ENCODE measurements at regions not wholly inside any gene's neighbourhood (a gene's known extent, or its start where the extent isn't known, plus 50 kb on each side); places are given as distances from the start of the nearest gene placed in this dataset.

DNA sequence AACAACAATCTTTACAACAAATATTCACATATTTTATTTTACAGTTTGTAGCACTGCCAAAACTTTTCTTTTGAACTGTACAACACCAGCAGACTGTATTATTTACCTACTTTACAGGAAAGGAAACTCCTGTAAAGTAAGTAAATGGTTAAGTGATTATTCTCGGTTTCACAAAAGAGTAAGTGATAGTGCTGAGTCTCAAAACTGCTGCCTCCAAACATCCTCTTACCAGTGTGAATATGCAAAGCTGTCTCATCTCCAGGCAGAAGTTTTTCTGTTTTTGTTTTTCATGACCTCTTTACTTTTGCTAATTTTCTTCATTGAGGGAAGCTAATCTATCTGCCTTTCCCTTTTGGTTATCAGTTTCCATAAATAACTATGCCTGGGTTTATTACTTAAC is 286.7 kb downstream of the SRGAP2C start:
- H3K4me3 ChIP-seq (ENCODE audit: low read depth, low read length, poor library complexity, severe bottlenecking) = no peak overlapping the region
- no peak for TF ChIP-seq EZH2 (IDR thresholded peaks at IDR 0.05; ENCODE audit: borderline replicate concordance, low read depth, low read length, poor library complexity, severe bottlenecking)
- no peak for TF ChIP-seq CTCF (conservative IDR thresholded peaks at IDR 0.05; ENCODE audit: low read depth, low read length)
- POLR2A ChIA-PET (ENCODE audit: low non-redundant PET) = no interaction called here
- no peak overlapping the region for H3K27ac ChIP-seq (ENCODE audit: low read depth, low read length, poor library complexity, severe bottlenecking)
- intact Hi-C loops (cut with micrococcal nuclease; ENCODE audit: unreplicated experiment) = loop anchor here (5.0 kb wide), 1 partner anchor 86 kb away; no protein-coding TSS in a partner anchor
- no peak for DNase-seq (ENCODE audit: low spot score)
- no peaks in the 10 kb centered on the region for H3K9me3 ChIP-seq (ENCODE audit: low read depth, low read length, poor library complexity, severe bottlenecking)
- CTCF ChIA-PET = no interaction called here
- no TSS peak for BruUV-seq (replicated peaks)
- H3K36me3 ChIP-seq (ENCODE audit: insufficient read depth, low read length, poor library complexity, severe bottlenecking) = no peaks in the 10 kb centered on the region
- no peaks in the 10 kb centered on the region for H3K4me1 ChIP-seq (ENCODE audit: insufficient read depth, low read length, poor library complexity, severe bottlenecking)
- no peaks in the 10 kb centered on the region for H3K27me3 ChIP-seq (replicated peaks; ENCODE audit: insufficient read depth, low read depth, low read length, poor library complexity)

GRCh38 chr1:121472017-121472416 is 287.2 kb downstream of the SRGAP2C start:
- POLR2A ChIA-PET (ENCODE audit: low non-redundant PET) = no interaction called here
- no peak for DNase-seq (ENCODE audit: low spot score)
- no peaks in the 10 kb centered on the region for H3K4me1 ChIP-seq (ENCODE audit: insufficient read depth, low read length, poor library complexity, severe bottlenecking)
- no peak overlapping the region for H3K4me3 ChIP-seq (ENCODE audit: low read depth, low read length, poor library complexity, severe bottlenecking)
- intact Hi-C loops (cut with micrococcal nuclease; ENCODE audit: unreplicated experiment) = loop anchor here (5.0 kb wide), 1 partner anchor 85 kb away; no protein-coding TSS in a partner anchor
- H3K27ac ChIP-seq (ENCODE audit: low read depth, low read length, poor library complexity, severe bottlenecking) = no peak overlapping the region
- H3K9me3 ChIP-seq (ENCODE audit: low read depth, low read length, poor library complexity, severe bottlenecking) = no peaks in the 10 kb centered on the region
- H3K36me3 ChIP-seq (ENCODE audit: insufficient read depth, low read length, poor library complexity, severe bottlenecking) = no peaks in the 10 kb centered on the region
- CTCF ChIA-PET = no interaction called here
- BruUV-seq (replicated peaks) = no TSS peak
- no peak for TF ChIP-seq EZH2 (IDR thresholded peaks at IDR 0.05; ENCODE audit: borderline replicate concordance, low read depth, low read length, poor library complexity, severe bottlenecking)
- no peak for TF ChIP-seq CTCF (conservative IDR thresholded peaks at IDR 0.05; ENCODE audit: low read depth, low read length)
- H3K27me3 ChIP-seq (replicated peaks; ENCODE audit: insufficient read depth, low read depth, low read length, poor library complexity) = no peaks in the 10 kb centered on the region

- Histone ChIP-seq H3K36me3 (ENCODE audit: insufficient read depth, low read length, poor library complexity, severe bottlenecking) (no peaks in the 10 kb centered on the region), H3K9me3 (ENCODE audit: low read depth, low read length, poor library complexity, severe bottlenecking) (no peaks in the 10 kb centered on the region), H3K27me3 (replicated peaks; ENCODE audit: insufficient read depth, low read depth, low read length, poor library complexity) (no peaks in the 10 kb centered on the region), H3K4me3 (ENCODE audit: low read depth, low read length, poor library complexity, severe bottlenecking) (no peak overlapping the region), H3K27ac (ENCODE audit: low read depth, low read length, poor library complexity, severe bottlenecking) (peak overlapping the region; percentile 21), H3K4me1 (ENCODE audit: insufficient read depth, low read length, poor library complexity, severe bottlenecking) (no peaks in the 10 kb centered on the region)
- intact Hi-C loops (cut with micrococcal nuclease; ENCODE audit: unreplicated experiment) = no loop called here
- no peak for DNase-seq (ENCODE audit: low spot score)
- no TSS peak for BruUV-seq (replicated peaks)
- TF ChIP-seq CTCF (conservative IDR thresholded peaks at IDR 0.05; ENCODE audit: low read depth, low read length) = no peak
- TF ChIP-seq EZH2 (IDR thresholded peaks at IDR 0.05; ENCODE audit: borderline replicate concordance, low read depth, low read length, poor library complexity, severe bottlenecking) = no peak
- CTCF ChIA-PET = no interaction called here
- POLR2A ChIA-PET (ENCODE audit: low non-redundant PET) = no interaction called here
Observed at GRCh38 chr1:121483234-121483633, 298.5 kb downstream of the SRGAP2C start.
